Smooth muscle cell of the brain vasculature (primary cell): ENCODE measurements at regions not wholly inside any gene's neighbourhood (a gene's known extent, or its start where the extent isn't known, plus 50 kb on each side); places are given as distances from the start of the nearest gene placed in this dataset.
"Not testable (repeated sequence)": the region's sequence is repeated elsewhere in the genome, so short reads cannot be mapped to it uniquely, and the experiment has no call there.

Experiments
- DNase-seq: peaks from one replicate; pipeline ENCODE4 v3.0.0-alpha.2; 2012; ENCODE audit warnings: low read depth, low spot score

DNA sequence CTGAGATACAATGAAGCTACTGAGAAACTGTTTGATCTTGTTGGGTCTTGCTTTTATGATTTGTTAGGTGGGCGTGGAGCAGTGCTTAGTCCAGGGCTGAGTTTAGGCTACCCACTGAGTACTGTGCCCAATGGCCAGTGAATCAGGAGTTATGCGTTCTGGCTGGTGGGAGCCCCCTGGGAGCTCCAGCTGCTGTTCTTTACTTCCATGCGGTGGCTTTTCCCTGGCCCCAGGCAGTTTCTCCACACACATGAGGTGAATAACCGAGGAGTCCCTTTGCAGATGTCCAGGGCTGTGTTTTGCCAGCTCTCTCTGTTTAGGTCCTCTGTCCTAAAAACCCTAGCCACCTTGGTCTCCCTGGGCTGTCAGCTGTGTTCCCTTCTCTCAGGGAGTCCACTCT, 106.5 kb downstream of the KLF13 start:
- no peak for DNase-seq

DNA sequence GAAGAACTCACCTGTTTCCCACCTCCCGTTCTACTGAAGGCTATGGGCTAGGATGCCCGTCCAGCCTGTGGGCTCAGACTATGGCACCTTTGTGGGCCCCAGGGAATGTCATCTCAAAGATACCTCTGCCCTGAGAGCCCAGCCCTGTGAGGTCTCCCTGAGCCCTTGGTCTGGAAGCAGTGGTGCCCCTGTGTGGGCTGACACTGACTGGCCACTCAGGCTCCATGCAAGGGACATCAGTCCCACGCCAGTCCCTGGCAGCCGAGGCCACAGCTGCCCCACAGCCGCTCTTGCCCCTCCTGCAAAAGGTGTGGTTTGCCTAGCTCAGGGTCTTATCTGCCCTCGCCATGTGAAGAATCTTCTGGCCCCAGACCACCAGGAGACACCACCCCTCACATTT, 106.9 kb downstream of the KLF13 start:
- no peak for DNase-seq

DNA sequence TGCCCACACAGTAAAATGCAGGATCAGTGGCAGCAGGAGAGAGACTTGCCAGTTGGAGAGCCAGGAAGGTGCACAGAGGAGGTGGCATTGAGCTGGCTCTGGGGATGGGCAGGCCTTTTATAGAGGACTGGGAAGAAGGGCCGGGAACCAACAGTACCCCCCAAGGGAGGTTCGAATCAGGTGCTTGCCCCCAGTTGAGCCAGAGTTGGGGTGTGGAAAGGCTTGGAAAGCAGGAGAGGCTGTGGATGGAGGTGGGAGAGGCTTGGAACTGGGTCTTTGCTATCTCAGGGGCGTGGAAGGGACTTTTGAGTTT, 107.6 kb downstream of the KLF13 start:
- DNase-seq: no peak

DNA sequence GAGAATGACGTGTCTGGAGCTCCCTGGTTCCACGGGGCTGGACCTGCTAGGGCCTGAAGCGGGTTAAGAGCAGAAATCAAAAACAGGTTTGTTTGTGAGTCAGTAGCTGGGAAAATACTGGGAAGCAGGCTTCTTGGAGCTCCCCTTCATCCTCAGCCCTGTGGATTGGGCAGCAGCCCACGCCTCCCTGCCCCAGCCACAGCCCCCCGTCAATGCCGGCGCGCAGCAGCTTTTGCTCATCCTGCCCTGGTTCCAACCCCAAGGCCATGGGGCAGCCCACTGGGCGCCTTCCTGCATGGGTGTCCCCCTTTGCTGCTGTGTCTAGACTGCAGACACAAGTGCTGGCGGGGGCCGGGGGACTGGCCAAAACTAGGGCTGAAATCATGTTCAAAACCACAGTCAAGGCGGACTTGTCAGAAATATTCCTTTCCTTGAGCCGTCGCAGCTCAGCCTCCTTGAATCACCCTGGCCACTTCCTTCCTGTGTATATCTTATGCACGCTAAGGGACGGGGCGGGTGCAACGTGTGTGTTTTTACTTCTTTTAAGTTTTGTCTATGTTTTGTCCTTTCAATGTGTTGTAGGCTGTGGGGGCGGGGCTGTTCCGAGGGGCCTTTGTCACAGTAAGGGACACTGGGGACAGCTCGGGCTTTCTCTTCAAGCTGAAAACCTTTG, 108.1 kb downstream of the KLF13 start:
- no peak for DNase-seq

DNA sequence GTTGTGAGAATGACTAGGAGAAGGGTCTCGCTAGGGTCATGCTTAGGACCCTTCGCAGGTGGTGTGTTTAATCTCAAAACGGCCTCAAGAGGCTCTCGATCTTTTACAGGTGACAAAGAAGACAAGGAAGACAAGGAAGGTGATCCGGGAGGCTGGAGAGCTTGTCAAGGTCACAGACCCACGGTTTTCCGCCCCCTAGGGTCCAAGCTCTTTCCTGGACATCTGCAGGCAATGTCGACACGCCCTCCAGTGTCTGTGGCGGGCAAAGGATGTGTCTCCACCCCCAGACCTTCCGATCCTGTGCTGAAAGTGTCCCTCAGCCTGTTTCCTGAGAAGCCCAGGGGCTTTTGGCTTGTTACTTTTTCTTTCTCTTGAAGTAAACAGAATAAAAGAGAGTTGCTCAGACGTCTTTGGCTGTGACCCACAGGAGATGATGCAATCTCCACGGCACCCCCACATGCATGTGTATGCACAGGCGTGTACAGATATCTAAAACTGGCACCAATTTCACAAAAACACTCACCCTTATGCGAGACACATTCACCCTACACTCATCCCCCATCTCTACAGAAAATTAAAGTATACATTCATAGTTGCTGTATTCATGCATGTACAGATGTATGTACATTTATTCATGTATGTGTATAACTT, 108.8 kb downstream of the KLF13 start:
- no peak for DNase-seq

DNA sequence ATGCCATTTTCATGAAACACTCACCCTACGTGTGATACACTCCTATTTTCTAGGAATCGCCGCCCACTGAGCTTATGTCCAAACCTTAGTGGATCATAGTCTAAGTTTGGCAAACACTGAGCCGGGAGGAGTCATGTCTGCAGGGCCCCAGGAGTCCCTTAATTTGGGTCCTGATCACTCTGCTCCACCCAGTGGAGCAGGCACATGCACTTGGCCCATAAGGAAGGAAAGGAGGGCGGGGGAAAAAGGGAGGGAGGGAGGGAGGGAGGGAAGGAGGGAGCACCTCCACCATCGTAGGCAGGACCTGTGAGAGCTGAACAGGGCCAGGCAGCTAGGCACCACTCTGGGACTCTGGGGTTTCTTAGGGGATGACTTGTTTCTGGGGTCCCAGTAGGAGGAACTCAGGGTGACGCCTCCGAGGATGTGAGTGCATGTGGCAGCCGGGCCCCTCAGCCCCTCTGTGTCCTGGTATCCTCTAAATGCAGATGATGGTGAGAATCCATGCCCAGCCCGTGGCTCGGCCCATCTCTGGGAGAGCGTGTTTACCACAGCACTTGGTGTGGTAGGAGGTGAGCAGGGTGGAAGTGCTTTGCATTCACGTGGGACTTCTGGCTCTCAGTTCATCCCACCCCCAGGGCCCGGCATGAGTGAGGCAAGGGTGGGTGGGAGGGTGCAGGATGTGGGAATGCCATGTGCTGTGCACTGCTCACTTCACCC, 109.4 kb downstream of the KLF13 start:
- no peak for DNase-seq

DNA sequence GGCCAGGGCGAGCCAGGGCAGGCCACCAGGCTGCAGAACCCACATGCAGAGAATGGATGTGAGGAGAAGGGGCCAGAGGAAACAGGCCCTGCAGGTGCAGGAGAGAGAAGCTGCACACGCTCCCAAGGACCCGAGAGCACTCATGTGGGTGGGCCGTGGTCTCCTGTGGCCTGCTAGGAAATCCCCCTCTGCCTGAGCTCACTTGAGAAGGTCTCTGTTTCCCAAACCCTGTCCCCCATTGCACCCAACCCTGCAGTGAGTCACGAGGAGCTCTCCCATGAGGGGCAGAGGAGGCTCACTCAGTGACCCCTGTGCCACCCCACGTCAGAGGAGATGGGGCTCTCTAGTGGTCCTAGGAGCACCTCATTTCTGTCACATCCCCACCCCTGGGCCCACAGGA, 111.1 kb downstream of the KLF13 start:
- no peak for DNase-seq

DNA sequence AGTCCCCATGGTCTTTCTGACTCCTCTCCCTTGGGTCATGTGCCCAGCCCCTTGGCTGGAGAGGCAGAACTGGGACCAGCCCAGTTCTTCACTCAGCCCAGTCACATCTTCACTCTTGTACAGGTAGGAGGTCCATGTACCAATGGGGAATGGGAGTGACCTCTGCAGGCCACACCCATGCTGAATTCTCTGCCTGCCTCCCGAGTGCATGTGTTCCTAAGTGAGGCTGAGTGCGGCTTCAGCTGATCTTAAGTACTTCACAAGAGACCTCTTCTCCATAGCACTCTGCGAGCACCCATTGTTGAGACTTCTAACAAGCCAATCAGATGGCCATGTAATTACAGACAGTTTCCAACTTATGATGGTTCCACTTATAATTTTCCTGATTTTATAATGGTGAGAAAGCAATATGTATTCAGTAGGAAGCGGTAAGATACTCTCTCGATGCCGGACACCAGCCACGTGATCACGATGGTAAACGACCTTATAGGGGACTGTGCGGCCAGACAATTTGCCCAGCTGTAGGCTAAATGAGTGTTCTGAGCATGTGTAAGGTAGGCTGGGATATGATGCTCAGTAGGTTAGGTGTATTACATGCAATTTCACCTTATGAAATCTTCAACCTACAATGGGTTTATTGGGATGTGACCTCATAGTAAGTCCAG, 112.1 kb downstream of the KLF13 start:
- DNase-seq: no peak

DNA sequence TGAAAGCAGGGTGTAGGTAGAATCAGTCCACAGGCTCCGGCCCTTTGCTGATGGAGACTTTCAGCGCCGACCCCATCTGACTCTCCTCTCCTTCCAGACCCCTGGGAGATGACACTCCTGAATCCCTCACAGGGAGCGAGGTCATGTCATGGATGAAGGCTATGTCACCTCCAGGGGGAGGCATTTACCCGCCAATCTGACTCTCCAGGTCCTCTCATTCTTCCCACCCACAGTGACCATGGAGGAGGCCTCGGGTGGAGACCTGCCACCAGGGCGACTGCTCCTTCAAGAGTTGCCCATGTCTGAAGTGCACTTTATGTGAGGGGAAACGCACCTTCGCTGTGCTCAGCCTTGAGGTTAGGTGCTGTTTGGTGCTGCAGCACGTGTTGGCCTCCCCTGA, 112.7 kb downstream of the KLF13 start:
- DNase-seq: no peak

DNA sequence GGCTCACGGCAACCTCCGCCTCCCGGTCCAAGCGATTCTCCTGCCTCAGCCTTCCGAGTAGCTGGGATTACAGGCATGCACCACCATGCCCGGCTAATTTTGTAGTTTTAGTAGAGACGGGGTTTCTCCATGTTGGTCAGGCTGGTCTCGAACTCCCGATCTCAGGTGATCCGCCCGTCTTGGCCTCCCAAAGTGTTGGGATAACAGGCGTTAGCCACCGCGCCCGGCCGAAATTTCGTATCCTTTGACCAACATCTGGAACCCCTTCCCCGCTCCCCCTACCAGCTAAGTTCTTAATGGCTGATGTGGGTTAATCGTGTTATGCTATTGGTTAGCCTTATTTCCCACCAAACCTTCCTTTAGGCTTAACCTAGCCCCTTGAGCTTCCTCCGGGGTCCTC, 113.6 kb downstream of the KLF13 start:
- DNase-seq: not testable (repeated sequence)

DNA sequence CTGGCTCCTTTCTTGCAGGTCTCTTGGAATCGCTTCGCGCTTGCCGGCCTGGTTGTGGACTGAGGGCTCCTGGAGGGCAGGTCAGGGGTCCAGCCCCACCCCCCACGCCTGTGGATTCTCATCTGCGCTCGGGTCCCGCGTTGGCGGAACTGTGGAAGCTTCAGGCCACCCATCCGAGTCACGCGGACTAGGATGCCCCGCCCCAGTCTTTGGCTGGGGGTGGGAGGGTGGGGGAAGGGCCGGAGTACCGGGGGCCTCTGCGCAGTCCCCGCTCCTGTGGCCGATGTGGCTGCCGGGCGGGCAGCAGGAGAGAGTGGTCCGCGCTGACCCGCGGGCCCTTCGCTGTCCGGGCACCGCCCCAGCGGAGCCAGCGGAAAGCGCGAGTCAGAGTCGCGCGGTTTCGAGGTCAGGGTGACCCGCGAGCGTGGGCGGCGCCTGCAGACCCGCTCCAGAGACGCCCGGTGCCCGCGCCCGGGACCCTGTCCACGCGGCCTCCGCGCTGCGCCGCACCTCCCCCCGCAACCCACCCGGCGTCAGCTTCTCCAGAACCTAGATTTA, 114.2 kb downstream of the KLF13 start:
- no peak for DNase-seq

DNA sequence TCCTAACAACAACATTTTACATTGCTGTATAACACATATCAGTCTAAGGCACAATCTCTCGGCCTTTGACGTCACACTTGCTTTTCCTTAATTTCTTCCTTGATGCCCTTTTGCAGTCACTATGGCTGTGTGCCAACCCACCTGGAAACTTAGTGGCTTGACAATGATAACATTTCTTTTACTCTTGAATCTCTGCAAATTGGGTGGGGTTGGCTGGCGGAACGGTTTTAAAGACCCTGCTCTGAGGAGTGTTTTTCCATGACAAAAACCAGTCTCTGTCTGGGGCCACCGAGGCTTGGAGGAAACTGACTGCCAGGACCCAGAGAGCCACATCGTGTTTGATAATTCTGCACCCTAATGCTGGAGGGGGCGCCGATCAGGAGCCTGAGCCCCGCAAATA, 115.6 kb downstream of the KLF13 start:
- DNase-seq: no peak

DNA sequence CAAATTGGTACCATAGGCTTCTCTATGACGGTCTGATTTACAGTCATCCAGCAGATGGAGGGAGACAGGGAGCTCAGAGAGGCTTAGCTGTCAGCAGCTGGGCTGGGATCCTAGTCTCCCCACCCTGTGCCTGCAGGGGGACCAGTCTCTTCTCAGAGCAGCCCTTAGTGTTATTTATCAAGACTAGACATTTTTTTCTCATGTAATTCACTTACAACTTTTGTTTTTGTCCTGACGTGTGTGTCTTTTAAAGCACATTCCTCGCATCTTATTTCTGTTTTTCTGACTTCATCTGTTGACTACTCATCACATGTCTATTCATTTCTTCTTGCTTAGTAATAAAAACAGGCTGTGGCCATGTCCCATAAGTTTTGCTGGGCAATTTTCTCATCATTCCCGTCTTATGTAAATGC, 116.1 kb downstream of the KLF13 start:
- no peak for DNase-seq

DNA sequence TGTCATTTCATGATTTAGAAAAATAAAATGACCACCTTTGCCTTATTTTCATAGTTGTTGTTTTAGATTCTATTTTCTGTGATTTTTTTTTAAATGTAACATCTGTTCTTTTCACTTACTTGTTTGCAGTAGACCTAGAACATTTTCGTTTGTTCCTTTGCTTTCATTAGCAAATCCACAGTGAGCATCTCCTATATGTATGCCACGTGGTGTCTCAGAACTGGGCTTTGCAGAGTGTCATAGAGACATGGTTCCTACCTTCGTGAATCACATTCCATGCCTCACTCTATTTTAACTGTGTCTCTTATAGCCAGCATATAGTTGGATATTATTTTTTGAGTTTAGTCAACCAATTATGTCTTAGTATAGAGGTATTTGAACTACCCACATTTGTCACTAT, 118.2 kb downstream of the KLF13 start:
- no peak for DNase-seq

DNA sequence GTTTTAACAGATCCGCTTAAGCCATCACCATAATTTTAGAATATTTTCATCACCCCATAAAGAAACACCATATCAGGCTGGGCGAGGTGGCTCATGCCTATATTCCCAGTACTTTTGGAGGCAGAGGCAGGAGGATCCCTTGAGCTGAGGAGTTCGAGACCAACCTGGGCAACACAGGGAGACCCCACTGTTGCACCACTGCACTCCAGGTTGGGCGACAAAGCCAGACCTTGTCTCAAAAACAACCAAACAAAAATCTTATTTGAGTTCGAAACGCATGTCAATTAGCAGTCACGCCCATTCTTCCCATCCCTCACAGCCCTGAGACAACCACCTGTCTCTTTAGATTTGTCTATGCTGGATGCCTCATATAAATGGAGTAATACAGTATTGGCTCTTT, 119.9 kb downstream of the KLF13 start:
- no peak for DNase-seq

DNA sequence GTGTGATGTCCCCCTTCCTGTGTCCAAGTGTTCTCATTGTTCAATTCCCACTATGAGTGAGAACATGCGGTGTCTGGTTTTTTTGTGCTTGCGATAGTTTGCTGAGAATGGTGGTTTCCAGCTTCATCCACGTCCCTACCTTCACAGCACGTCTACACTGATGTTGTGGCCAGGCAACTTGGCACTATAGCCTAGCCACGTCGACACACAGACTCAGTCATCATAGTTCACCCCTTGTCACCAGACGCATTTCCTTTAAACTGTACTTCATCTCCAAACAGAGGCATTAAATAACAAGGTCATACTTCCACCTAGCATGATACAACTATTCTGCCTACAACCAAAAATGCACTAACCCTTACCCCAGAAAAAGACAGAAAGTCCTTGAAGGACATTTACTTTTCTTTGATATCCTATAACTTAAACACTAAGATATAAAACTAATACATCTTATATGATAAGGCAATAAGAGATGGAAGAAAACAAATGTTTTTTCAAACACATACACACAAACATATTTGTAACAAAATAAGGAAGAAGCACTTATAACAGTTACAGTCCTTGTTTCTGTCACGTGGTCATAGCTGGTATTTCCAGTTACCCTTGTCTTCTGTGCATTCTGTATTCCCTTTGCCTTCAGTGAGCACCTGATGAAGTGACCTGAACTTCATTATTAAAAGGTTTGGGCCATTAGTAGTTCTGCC, 121.4 kb downstream of the KLF13 start:
- no peak for DNase-seq

DNA sequence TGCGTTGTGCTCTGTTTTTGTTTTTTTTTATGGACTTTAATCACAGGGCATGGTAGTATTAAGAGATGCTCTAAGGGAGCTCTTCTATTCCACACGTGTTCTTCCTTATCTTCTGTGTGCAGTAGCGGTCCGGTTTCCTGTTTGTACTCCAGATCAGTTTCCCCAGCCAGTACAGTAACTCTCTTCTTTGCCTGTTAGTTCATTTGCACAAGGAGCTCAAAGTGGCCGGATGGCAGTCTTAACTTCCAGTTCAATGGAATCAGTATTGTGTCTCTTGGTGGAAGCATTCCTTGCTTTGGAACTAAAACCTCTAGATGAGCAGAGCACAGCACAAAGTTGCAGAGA, 122.0 kb downstream of the KLF13 start:
- no peak for DNase-seq

DNA sequence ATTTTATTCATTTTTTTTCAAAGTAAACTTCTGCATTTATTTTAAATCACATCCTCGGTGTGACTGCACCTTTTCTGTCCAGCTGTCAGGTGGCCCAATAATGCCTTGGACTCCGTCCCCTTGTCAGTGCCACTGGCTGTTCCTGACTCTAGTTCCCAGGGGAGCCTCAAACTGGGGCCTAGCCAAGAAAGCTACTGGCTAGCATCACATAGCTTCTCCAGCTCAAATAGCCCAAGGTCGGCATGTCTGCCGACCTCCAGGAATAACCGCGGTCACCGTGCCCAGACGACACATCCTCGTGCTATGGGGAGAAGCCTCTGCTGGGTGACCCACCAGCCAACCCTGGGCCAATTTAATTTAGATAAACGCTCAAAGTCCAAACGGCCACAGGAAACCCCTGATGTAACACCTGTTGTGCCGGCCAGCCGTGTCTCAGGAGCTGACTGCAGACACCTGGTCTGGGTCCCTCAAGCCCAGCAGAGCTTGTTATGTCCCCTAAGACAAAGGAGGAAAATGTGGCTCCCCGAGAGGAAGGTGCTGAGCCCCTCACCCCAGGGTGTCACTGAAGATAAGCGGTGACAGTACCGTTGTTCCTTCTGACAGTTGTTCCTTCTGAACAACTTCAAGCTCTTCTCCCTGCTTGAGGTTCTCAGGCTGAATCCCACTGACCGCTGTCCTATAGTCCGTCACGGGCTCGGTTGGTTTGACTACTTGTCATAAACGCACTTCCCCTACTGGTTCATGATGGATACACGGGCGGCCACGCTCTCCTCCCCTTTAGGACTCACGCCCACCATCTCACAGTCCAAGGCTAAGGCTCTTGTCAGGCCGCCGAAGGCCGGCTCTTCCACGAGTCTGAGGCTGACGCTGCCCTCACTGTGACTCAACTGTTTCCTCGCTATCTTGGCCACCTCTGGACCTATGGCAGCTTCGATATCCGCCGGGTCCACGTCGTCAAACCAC, 126.2 kb downstream of the KLF13 start:
- no peak for DNase-seq

DNA sequence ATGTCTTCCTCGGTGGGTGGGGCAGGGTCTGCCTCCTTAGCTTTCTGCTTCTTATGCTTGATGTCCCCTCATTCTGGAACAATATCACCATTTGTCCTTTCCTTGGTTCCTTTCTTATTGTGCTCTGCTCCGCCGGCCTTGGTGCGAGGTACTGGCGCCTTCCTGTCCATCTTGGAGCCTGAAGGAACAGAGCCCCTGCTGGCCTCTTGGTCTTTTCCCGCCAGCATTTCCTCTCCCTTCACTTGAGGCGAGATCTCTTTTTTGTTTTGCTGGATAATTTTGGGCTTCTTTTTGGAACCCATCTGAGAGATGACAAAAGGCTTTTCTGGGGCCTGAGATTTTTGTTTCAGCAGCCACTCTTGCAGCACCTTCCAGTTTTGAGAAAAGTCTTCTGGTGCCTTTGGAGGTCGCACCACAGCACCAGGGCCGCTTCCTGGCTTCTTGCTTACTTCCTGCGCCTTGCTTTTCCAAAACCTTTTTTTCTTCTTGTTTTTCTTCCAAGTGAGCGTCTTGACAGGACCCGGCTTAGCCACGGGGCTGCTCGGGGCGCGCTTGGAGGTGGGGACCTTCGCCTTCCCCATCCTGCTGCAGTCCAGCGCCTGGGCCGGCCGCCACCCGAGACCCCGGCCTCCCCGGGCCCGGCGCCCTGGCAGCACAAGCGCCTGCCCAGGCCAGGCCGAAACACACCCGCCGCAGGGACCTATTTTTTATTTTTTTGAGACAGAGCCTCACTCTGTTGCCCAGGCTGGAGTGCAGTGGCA, 127.1 kb downstream of the KLF13 start:
- no peak for DNase-seq

DNA sequence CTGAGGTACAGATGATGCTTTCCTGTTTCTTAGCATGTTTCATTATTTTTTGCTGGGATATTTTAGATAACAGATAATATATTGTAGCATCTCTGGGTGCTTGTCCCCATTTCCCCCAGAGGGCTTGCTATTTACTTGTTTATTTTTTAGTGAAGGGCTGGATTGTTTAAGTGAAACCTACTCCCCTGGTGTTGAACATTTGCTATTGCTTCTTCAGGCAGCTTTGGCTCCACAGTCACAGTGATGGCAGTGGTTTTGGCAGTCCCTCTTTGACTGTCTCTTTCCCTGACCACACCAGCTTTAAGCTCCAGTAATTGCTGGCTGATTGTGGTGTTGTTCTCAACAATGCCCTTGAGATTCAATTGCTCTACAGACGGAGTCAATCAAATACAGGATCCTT, 128.9 kb downstream of the KLF13 start:
- DNase-seq: no peak
